GM12878 (cell line): ENCODE measurements at regions not wholly inside any gene's neighbourhood (a gene's known extent, or its start where the extent isn't known, plus 50 kb on each side); places are given as distances from the start of the nearest gene placed in this dataset.

ENCODE experiments used
- ATAC-seq: fragments of 200-7000 bp; cut with Tn5 transposase; 3 replicates; pipeline ENCODE4 v1.9.1; 2020; ENCODE audit warnings: mild to moderate bottlenecking, moderate library complexity
- BruUV-seq: library from RNA; stranded (reverse); fragments of 400-500 nt; replicated peaks from 2 replicates; lab custom pipeline; 2021; lab: Mats Ljungman, UMichigan
- CTCF ChIA-PET: fragments of 300-600 bp; sonication (Branson Sonifier 250); formaldehyde crosslinking; extraction: SDS; loops from one replicate; lab custom pipeline; 2021; ENCODE audit warnings: inconsistent platforms; lab: Yijun Ruan, JAX
- POLR2A ChIA-PET: fragments of 350-600 bp; formaldehyde crosslinking; extraction: SDS; loops from one replicate; lab custom pipeline; 2021; ENCODE audit warnings: inconsistent platforms; lab: Charles Lee
- RAD21 ChIA-PET: fragments of 300-600 bp; sonication (Branson Sonifier 250); formaldehyde crosslinking; loops from one replicate; lab custom pipeline; 2023; ENCODE audit warnings: antibody characterized with exemption; ENCODE audit not compliant: unreplicated experiment; lab: Charles Lee
- SMC1A ChIA-PET: fragments of 300-600 bp; sonication (Branson Sonifier 250); formaldehyde crosslinking; loops from one replicate; lab custom pipeline; 2023; ENCODE audit not compliant: unreplicated experiment, uncharacterized antibody; lab: Charles Lee
- DNase-seq: peaks from one replicate; pipeline ENCODE4 v3.0.0-alpha.2; 2011; ENCODE audit warnings: low read depth, low spot score
- FAIRE-seq: peaks from 3 replicates; lab custom pipeline; 2011; peaks lifted over from hg19 to GRCh38; lab: Jason Lieb, UNC
- H2AFZ ChIP-seq: 2 replicates; pipeline ENCODE4 v1.6.0; 2011; ENCODE audit warnings: low read depth, low read length, control low read depth; ENCODE audit not compliant: control insufficient read depth
- H3K27ac ChIP-seq: 2 replicates; pipeline ENCODE4 v1.5.1; 2011; ENCODE audit warnings: control low read depth; ENCODE audit not compliant: control insufficient read depth, insufficient read depth
- H3K27me3 ChIP-seq, 2 experiments: replicated peaks in 1 of 2; 2 replicates each; pipeline versions ENCODE4 v1.6.0 to v1.6.1; 2011; ENCODE audit warnings: low read length in 1 of 2; ENCODE audit not compliant: control insufficient read depth in 2 of 2, insufficient read depth in 2 of 2
- H3K36me3 ChIP-seq, 2 experiments: 2 replicates each; pipeline ENCODE4 v1.5.1; 2011; ENCODE audit warnings: low read length in 1 of 2; ENCODE audit not compliant: control insufficient read depth in 2 of 2, insufficient read depth in 2 of 2
- H3K4me1 ChIP-seq: 2 replicates; pipeline ENCODE4 v1.6.1; 2011; ENCODE audit warnings: mild to moderate bottlenecking, low read length, moderate library complexity, mixed read lengths; ENCODE audit not compliant: control insufficient read depth, insufficient read depth
- H3K4me2 ChIP-seq: 2 replicates; pipeline ENCODE4 v1.6.0; 2011; ENCODE audit warnings: control low read depth; ENCODE audit not compliant: control insufficient read depth, insufficient read depth
- H3K4me3 ChIP-seq: fragments of 200-600 bp; sonication (generic); 2 replicates; pipeline ENCODE4 v1.5.1; 2016
- H3K79me2 ChIP-seq: 2 replicates; pipeline ENCODE4 v1.6.0; 2011; ENCODE audit warnings: low read length; ENCODE audit not compliant: control insufficient read depth, insufficient read depth
- H3K9ac ChIP-seq: 2 replicates; pipeline ENCODE4 v1.8.0; 2011; ENCODE audit warnings: low read length, control low read depth, mixed read lengths; ENCODE audit not compliant: control insufficient read depth, insufficient read depth
- H3K9me3 ChIP-seq: replicated peaks from 3 replicates; pipeline ENCODE4 v1.5.1; 2011; ENCODE audit warnings: mild to moderate bottlenecking, low read length; ENCODE audit not compliant: control insufficient read depth, insufficient read depth
- H4K20me1 ChIP-seq: 2 replicates; pipeline ENCODE4 v1.6.0; 2011; ENCODE audit not compliant: control insufficient read depth, insufficient read depth
- CEBPB ChIP-seq, 2 experiments: fragments of 150-350 bp in 1 of 2; IDR thresholded peaks; 2 replicates each; pipeline ENCODE4 v1.6.1; 2012 to 2014; ENCODE audit warnings: low read depth in 2 of 2, low read length in 2 of 2, borderline replicate concordance in 1 of 2, inconsistent platforms in 1 of 2
- FOXM1 ChIP-seq: IDR thresholded peaks from 2 replicates; pipeline ENCODE4 v1.6.1; 2012; ENCODE audit warnings: low read depth, mild to moderate bottlenecking, inconsistent platforms, low read length, moderate library complexity
- HCFC1 ChIP-seq: fragments of 150-350 bp; IDR thresholded peaks from 2 replicates; pipeline ENCODE4 v1.6.1; 2014; ENCODE audit warnings: low read length
- HDAC6 ChIP-seq: fragments of 200-600 bp; sonication (generic); IDR thresholded peaks from one replicate; pipeline ENCODE4 v1.8.0; 2017; ENCODE audit warnings: antibody characterized with exemption; ENCODE audit not compliant: unreplicated experiment
- JUND ChIP-seq: IDR thresholded peaks from 2 replicates; pipeline ENCODE4 v1.6.1; 2012; ENCODE audit warnings: low read depth, mild to moderate bottlenecking, low read length, improper control_type of control experiment, moderate library complexity
- MEF2B ChIP-seq: fragments of 450-650 bp; IDR thresholded peaks from 2 replicates; pipeline ENCODE4 v1.6.1; 2018; ENCODE audit warnings: mild to moderate bottlenecking, moderate library complexity; ENCODE audit not compliant: partially characterized antibody, poor library complexity, severe bottlenecking
- NBN ChIP-seq: fragments of 450-650 bp; IDR thresholded peaks from 2 replicates; pipeline ENCODE4 v1.6.1; 2016
- NR2F1 ChIP-seq: fragments of 450-650 bp; conservative IDR thresholded peaks from 2 replicates; pipeline ENCODE4 v1.6.1; 2017; ENCODE audit warnings: mild to moderate bottlenecking
- SIX5 ChIP-seq: IDR thresholded peaks from 2 replicates; pipeline ENCODE4 v1.6.1; 2011; ENCODE audit warnings: mild to moderate bottlenecking, low read depth, low read length, moderate library complexity; ENCODE audit not compliant: severe bottlenecking
- SUZ12 ChIP-seq: fragments of 200-600 bp; sonication (generic); IDR thresholded peaks from one replicate; pipeline ENCODE4 v1.6.1; 2018; ENCODE audit warnings: antibody characterized with exemption, mild to moderate bottlenecking; ENCODE audit not compliant: unreplicated experiment
- TAF1 ChIP-seq: IDR thresholded peaks from 2 replicates; pipeline ENCODE4 v1.6.1; 2011; ENCODE audit warnings: mild to moderate bottlenecking, low read depth, low read length, borderline replicate concordance
- TCF3 ChIP-seq: IDR thresholded peaks from 2 replicates; pipeline ENCODE4 v1.6.1; 2012; ENCODE audit warnings: low read depth, mild to moderate bottlenecking, low read length, borderline replicate concordance; ENCODE audit not compliant: insufficient read depth
- ZNF274 ChIP-seq: IDR thresholded peaks from one replicate; pipeline ENCODE4 v1.8.0; 2011; ENCODE audit not compliant: insufficient read length, insufficient read depth
- WGBS: methylation state at CpG from one replicate; pipeline ENCODE4 v1.1.6; 2016; ENCODE audit warnings: low lambda C conversion rate; ENCODE audit not compliant: insufficient replicate concordance, insufficient coverage; ENCODE audit errors: missing lambda C conversion rate; 5-methylcytosine and 5-hydroxymethylcytosine counted together
- in situ Hi-C: fragments of 300-500 bp; cut with MboI; formaldehyde crosslinking; loops from 9 replicates; pipeline ENCODE4 v1.14.3; 2018; ENCODE audit warnings: mixed read lengths
- intact Hi-C: fragments of 100-400 bp; cut with micrococcal nuclease; formaldehyde crosslinking; loops from one replicate; pipeline ENCODE4 v1.14.2; 2022; ENCODE audit not compliant: unreplicated experiment
- TF ChIP-seq, protein P1 (sequence below): fragments of 450-650 bp; IDR thresholded peaks from 2 replicates; pipeline ENCODE4 v1.6.1; 2014; ENCODE audit warnings: mild to moderate bottlenecking
- TF ChIP-seq, protein P2 (sequence below): IDR thresholded peaks from 2 replicates; pipeline ENCODE4 v1.6.1; 2012; ENCODE audit warnings: low read depth, low read length, improper control_type of control experiment
- TF ChIP-seq, protein P3 (sequence below): IDR thresholded peaks from 2 replicates; pipeline ENCODE4 v1.6.1; 2011; ENCODE audit warnings: mild to moderate bottlenecking, low read depth, low read length, moderate library complexity; ENCODE audit not compliant: insufficient replicate concordance

DNA sequence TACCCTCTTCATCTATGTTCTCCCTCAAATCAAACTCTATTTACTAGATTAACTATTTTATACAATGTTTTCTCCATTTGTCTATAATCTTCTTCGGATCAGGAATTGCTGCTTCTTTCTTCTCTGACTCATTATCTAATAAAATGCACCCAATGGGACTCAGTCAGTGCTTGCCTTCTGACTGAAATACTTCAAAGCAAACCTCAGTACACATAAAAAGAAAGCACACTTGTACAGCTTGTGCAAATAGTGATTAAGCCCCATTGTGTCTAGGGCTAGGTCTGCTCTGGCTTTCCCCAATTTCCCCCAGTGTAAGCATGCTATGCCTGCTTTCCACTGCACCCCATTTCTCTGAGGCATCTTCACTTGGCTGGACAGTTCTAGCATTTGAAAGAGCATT is 118.6 kb upstream of the C11orf87 start:
- Histone ChIP-seq H3K9ac (no peak overlapping the region), H2AFZ (no peak overlapping the region), H3K27me3 (no peaks in the 10 kb centered on the region; a peak in 1 of 4 replicates), H3K9me3 (no peaks in the 10 kb centered on the region), H4K20me1 (no peaks in the 10 kb centered on the region), H3K79me2 (no peaks in the 10 kb centered on the region), H3K27ac (no peak overlapping the region), H3K4me1 (no peaks in the 10 kb centered on the region), H3K4me2 (no peak overlapping the region), H3K36me3 (no peaks in the 10 kb centered on the region), H3K4me3 (no peak overlapping the region)
- ChIA-PET RAD21 (no interaction called here), CTCF (no interaction called here), SMC1A (no interaction called here), POLR2A (interaction anchor here (0.6 to 0.7 kb wide), 2 partner anchors 19 to 348 kb away, joined by 5 read pairs; no protein-coding TSS in a partner anchor)
- FAIRE-seq (no peak), DNase-seq (no peak), ATAC-seq (no peak)
- intact Hi-C loops: no loop called here
- TF ChIP-seq TAF1 (no peak), SIX5 (no peak), ZNF274 (no peak), CEBPB (IDR thresholded peaks at IDR 0.05; ENCODE audit: borderline replicate concordance in 1 of 2, low read depth in 2 of 2, low read length in 2 of 2) (no peak)
- WGBS: 0% methylated on average over 1 of the region's 1 CpG
- in situ Hi-C loops: no loop called here
- BruUV-seq: no TSS peak

DNA sequence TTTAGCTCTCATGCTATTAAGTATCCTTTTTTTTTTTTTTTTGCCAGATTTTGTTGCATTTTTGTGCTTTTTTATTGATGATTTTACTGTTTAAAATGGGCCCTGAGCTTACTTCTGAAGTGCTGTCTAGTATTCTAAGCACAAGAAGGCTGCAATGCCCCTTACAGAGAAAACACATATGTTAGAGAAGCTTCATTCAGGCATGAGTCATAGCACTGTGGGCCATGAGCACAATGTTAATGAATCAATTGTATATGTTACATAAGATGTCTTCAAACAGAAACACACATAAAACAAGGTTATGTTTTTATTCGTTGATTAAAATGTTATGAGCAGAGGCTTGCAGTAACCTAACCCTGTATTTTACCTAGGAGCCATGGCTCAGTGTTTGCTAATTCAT is 117.8 kb upstream of the C11orf87 start:
- no peak overlapping the region for H3K27ac ChIP-seq
- ChIA-PET RAD21 (no interaction called here), SMC1A (no interaction called here), POLR2A (interaction anchor here (0.6 to 0.7 kb wide), 2 partner anchors 18 to 347 kb away, joined by 5 read pairs; no protein-coding TSS in a partner anchor), CTCF (no interaction called here)
- FAIRE-seq: no peak
- DNase-seq: no peak
- H3K36me3 ChIP-seq: no peaks in the 10 kb centered on the region
- in situ Hi-C loops (no loop called here), intact Hi-C loops (no loop called here)
- H3K9ac ChIP-seq: no peak overlapping the region
- no TSS peak for BruUV-seq
- ATAC-seq: no peak
- no peak overlapping the region for H3K4me2 ChIP-seq
- H2AFZ ChIP-seq: no peak overlapping the region
- H3K4me3 ChIP-seq: no peak overlapping the region
- WGBS: 0% methylated on average over 1 of the region's 1 CpG
- TF ChIP-seq, protein P1, sequence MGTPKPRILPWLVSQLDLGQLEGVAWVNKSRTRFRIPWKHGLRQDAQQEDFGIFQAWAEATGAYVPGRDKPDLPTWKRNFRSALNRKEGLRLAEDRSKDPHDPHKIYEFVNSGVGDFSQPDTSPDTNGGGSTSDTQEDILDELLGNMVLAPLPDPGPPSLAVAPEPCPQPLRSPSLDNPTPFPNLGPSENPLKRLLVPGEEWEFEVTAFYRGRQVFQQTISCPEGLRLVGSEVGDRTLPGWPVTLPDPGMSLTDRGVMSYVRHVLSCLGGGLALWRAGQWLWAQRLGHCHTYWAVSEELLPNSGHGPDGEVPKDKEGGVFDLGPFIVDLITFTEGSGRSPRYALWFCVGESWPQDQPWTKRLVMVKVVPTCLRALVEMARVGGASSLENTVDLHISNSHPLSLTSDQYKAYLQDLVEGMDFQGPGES: no peak
- TF ChIP-seq HDAC6 (no peak), HCFC1 (no peak), TCF3 (no peak), NBN (no peak), FOXM1 (no peak), SUZ12 (no peak), JUND (no peak), MEF2B (no peak), NR2F1 (no peak)
- TF ChIP-seq, protein P2, sequence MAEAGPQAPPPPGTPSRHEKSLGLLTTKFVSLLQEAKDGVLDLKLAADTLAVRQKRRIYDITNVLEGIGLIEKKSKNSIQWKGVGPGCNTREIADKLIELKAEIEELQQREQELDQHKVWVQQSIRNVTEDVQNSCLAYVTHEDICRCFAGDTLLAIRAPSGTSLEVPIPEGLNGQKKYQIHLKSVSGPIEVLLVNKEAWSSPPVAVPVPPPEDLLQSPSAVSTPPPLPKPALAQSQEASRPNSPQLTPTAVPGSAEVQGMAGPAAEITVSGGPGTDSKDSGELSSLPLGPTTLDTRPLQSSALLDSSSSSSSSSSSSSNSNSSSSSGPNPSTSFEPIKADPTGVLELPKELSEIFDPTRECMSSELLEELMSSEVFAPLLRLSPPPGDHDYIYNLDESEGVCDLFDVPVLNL: no peak
- TF ChIP-seq, protein P3, sequence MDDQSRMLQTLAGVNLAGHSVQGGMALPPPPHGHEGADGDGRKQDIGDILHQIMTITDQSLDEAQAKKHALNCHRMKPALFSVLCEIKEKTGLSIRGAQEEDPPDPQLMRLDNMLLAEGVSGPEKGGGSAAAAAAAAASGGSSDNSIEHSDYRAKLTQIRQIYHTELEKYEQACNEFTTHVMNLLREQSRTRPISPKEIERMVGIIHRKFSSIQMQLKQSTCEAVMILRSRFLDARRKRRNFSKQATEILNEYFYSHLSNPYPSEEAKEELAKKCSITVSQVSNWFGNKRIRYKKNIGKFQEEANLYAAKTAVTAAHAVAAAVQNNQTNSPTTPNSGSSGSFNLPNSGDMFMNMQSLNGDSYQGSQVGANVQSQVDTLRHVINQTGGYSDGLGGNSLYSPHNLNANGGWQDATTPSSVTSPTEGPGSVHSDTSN: no peak
- H3K9me3 ChIP-seq: no peaks in the 10 kb centered on the region
- H3K27me3 ChIP-seq: no peaks in the 10 kb centered on the region; a peak in 1 of 4 replicates
- no peaks in the 10 kb centered on the region for H3K79me2 ChIP-seq
- no peaks in the 10 kb centered on the region for H3K4me1 ChIP-seq
- no peaks in the 10 kb centered on the region for H4K20me1 ChIP-seq
